Heart right ventricle (tissue), 16 donors: ENCODE measurements at regions not wholly inside any gene's neighbourhood (a gene's known extent, or its start where the extent isn't known, plus 50 kb on each side); places are given as distances from the start of the nearest gene placed in this dataset.

ENCODE experiments used
- ATAC-seq, 8 donors: fragments of 200-7000 bp; cut with Tn5 transposase; one replicate each; pipeline ENCODE4 v1.9.1; 2020; ENCODE audit warnings: mild to moderate bottlenecking in 8 of 8, moderate library complexity in 8 of 8, moderate number of reproducible peaks in 1 of 8
- DNase-seq, 2 donors: peaks; one replicate each; pipeline ENCODE4 v3.0.0-alpha.2; 2020
- H3K27ac ChIP-seq, 10 donors: fragments of 200-600 bp; sonication (generic) in 2 of 10; one replicate each; pipeline versions ENCODE4 v1.5.0 to v1.8.0; 2020 to 2022; ENCODE audit warnings: mild to moderate bottlenecking in 3 of 10
- H3K27me3 ChIP-seq, 7 donors: fragments of 200-600 bp; one replicate each; pipeline ENCODE4 v1.8.0; 2021 to 2022; ENCODE audit warnings: mild to moderate bottlenecking in 2 of 7
- H3K36me3 ChIP-seq, 9 donors: fragments of 200-600 bp; sonication (generic) in 1 of 9; one replicate each; pipeline versions ENCODE4 v1.5.0 to v1.8.0; 2020 to 2022; ENCODE audit warnings: mild to moderate bottlenecking in 2 of 9
- H3K4me1 ChIP-seq, 9 donors: fragments of 200-600 bp; sonication (generic) in 1 of 9; one replicate each; pipeline versions ENCODE4 v1.5.0 to v1.8.0; 2020 to 2022; ENCODE audit warnings: mild to moderate bottlenecking in 4 of 9
- H3K4me3 ChIP-seq, 10 donors: fragments of 200-600 bp; sonication (generic) in 2 of 10; one replicate each; pipeline versions ENCODE4 v1.5.0 to v1.8.0; 2020 to 2022; ENCODE audit warnings: mild to moderate bottlenecking in 7 of 10, moderate library complexity in 2 of 10
- H3K9me3 ChIP-seq, 11 donors: fragments of 200-600 bp in 10 of 11; sonication (generic) in 2 of 11; one replicate each; pipeline versions ENCODE4 v1.5.0 to v1.8.0; 2013 to 2022; ENCODE audit warnings: mild to moderate bottlenecking in 2 of 11, control low read depth in 1 of 11, moderate library complexity in 1 of 11
- CTCF ChIP-seq, 9 donors: fragments of 200-600 bp; sonication (generic) in 2 of 9; IDR thresholded peaks; one replicate each; pipeline versions ENCODE4 v1.5.0 to v1.8.0; 2021 to 2022; ENCODE audit warnings: antibody characterized with exemption in 9 of 9, mild to moderate bottlenecking in 5 of 9, moderate library complexity in 1 of 9
- WGBS, 2 donors: extraction: QIAGEN DNeasy Blood & Tissue Kit; methylation state at CpG; one replicate each; pipeline ENCODE4 v1.1.7; 2013; ENCODE audit warnings: inconsistent platforms in 1 of 2; 5-methylcytosine and 5-hydroxymethylcytosine counted together
- intact Hi-C, 10 donors: fragments of 100-400 bp; cut with DNase I; formaldehyde crosslinking; loops; one replicate each; pipeline versions ENCODE4 v1.11.1 to v1.14.2; 2022
- donor health status: Arrhythmogenic right ventricular cardiomyopathy.
- donor health status: ischemic (EF 13 %, LVEDD 7.1; RV severe dilation, severe dysfunction).
- donor health status: healthy with polysubstance abuse.
- donor health status: DM: no; HTN: yes; CAD: no.
- donor health status: DM: no; HTN: no; CAD: no.
- donor health status: ischemic (EF 25% LVEDD 6.9; RV normal size, moderate dysfunction).
- donor health status: ischemic (EF 25% LVEDD 5.7; RV mildly dilated, moderate dysfunction).
- donor health status: healthy.
- donor health status: DM: yes; HTN: yes; CAD: no.
- donor health status: Ischemic cardiomyopathy.
- donor health status: ischemic (EF 35%, LVEDD 5.7; RV mildly dilated, moderate dysfunction).
- donor health status: nonischemic (EF 11% LVEDD 7.7; RV severe dilation, severe dysfunction).
- donor health status: DM: yes; HTN: yes; CAD: no.
- donor health status: PGD.
- donor health status: ischemic (EF 29% LVEDD 5.4; RV normal size, mild dysfunction).
- donor health status: nonischemic (EF 23%, LVEDD 6.1; RV moderate dilation, normal function).

GRCh38 chr6:16852671-16853070 is 91.4 kb upstream of the ATXN1 start:
- ATAC-seq (no peak), DNase-seq (no peak)
- Histone ChIP-seq H3K27me3 (peaks cover 0 to 4% (median 0%) of the 10 kb centered on the region in 7 donors), H3K27ac (no peak overlapping the region), H3K9me3 (no peaks in the 10 kb centered on the region), H3K4me3 (no peak overlapping the region), H3K36me3 (no peaks in the 10 kb centered on the region), H3K4me1 (peaks cover 0 to 35% (median 4%) of the 10 kb centered on the region in 9 donors)
- no peak for TF ChIP-seq CTCF (IDR thresholded peaks at IDR 0.05)
- intact Hi-C loops, result loop anchor here in 1 of 10 donors (10.0 kb wide), 1 partner anchor 92 kb away; no protein-coding TSS in a partner anchor
- 91 to 92% methylated on average over 6 of the region's 6 CpGs for WGBS, 2 donors

- H3K27ac ChIP-seq, result no peak overlapping the region
- intact Hi-C loops, result loop anchor here in 1 of 10 donors (10.0 kb wide), 1 partner anchor 93 kb away; no protein-coding TSS in a partner anchor
- WGBS, 2 donors, result 35 to 49% methylated on average over 1 of the region's 1 CpG
- H3K36me3 ChIP-seq, result no peaks in the 10 kb centered on the region
- no peak for DNase-seq
- no peak for ATAC-seq
- H3K9me3 ChIP-seq, result no peaks in the 10 kb centered on the region
- TF ChIP-seq CTCF (IDR thresholded peaks at IDR 0.05), result no peak
- peaks cover 0 to 4% (median 0%) of the 10 kb centered on the region in 7 donors for H3K27me3 ChIP-seq
- H3K4me1 ChIP-seq, result peaks cover 0 to 35% (median 4%) of the 10 kb centered on the region in 9 donors
- H3K4me3 ChIP-seq, result no peak overlapping the region
Observed at GRCh38 chr6:16851758-16852157, 90.5 kb upstream of the ATXN1 start.

GRCh38 chr6:16851044-16851540 is 89.8 kb upstream of the ATXN1 start:
- 66 to 72% methylated on average over 3 of the region's 3 CpGs for WGBS, 2 donors
- intact Hi-C loops, result loop anchor here in 1 of 10 donors (10.0 kb wide), 1 partner anchor 94 kb away; no protein-coding TSS in a partner anchor
- H3K4me3 ChIP-seq, result no peak overlapping the region

DNA sequence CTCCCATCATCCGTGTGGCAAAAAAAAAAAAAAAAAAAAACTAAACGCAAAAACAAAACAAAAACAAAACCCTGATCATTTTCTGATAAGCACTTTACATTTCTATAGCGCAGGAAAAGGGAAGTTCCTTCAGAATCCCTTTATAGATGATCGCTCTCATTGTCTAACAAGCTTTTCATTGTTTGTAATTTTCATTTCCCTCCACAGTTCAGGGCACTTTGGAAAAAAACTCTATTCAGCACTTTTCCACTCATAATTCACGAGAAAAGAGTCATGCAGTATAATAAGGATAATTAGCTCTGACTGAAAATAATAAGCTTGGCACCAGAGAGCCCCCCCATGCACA is 89.4 kb upstream of the ATXN1 start:
- no peak overlapping the region for H3K4me3 ChIP-seq
- intact Hi-C loops, result loop anchor here in 1 of 10 donors (10.0 kb wide), 1 partner anchor 94 kb away; no protein-coding TSS in a partner anchor
- 53 to 61% methylated on average over 5 of the region's 5 CpGs for WGBS, 2 donors
- TF ChIP-seq CTCF (IDR thresholded peaks at IDR 0.05), result no peak
- peaks cover 0 to 35% (median 4%) of the 10 kb centered on the region in 9 donors for H3K4me1 ChIP-seq
- peaks cover 0 to 4% (median 0%) of the 10 kb centered on the region in 7 donors for H3K27me3 ChIP-seq
- no peak for ATAC-seq
- no peaks in the 10 kb centered on the region for H3K36me3 ChIP-seq
- no peak for DNase-seq
- no peak overlapping the region for H3K27ac ChIP-seq
- no peaks in the 10 kb centered on the region for H3K9me3 ChIP-seq

More at GRCh38 chr6:16851044-16851540, 89.8 kb upstream of the ATXN1 start:
- H3K27me3 ChIP-seq, result peaks cover 0 to 4% (median 0%) of the 10 kb centered on the region in 7 donors
- ATAC-seq (no peak), DNase-seq (no peak)
- no peak overlapping the region for H3K27ac ChIP-seq
- H3K9me3 ChIP-seq, result no peaks in the 10 kb centered on the region
- peaks cover 0 to 35% (median 4%) of the 10 kb centered on the region in 9 donors for H3K4me1 ChIP-seq
- H3K36me3 ChIP-seq, result no peaks in the 10 kb centered on the region
- no peak for TF ChIP-seq CTCF (IDR thresholded peaks at IDR 0.05)
